SW 1271 (cell line): ENCODE measurements at regions not wholly inside any gene's neighbourhood (a gene's known extent, or its start where the extent isn't known, plus 50 kb on each side); places are given as distances from the start of the nearest gene placed in this dataset.
"Not testable (repeated sequence)": the region's sequence is repeated elsewhere in the genome, so short reads cannot be mapped to it uniquely, and the experiment has no call there.

Source experiments
- DNase-seq, 2 experiments: peaks; one replicate each; lab custom pipeline; 2025; lab: John Stamatoyannopoulos, UW

- DNase-seq, result no peak
These were observed 98.0 kb downstream of the VCPKMT start for GRCh38 chr14:50018201-50018932.

- DNase-seq, result no peak
These were observed 97.5 kb downstream of the VCPKMT start for GRCh38 chr14:50018933-50019210.

- DNase-seq, result no peak
These were observed 96.2 kb downstream of the VCPKMT start for GRCh38 chr14:50020184-50020583.

GRCh38 chr14:50020799-50021198 lies 95.6 kb downstream of the VCPKMT start:
- no peak for DNase-seq

GRCh38 chr14:50021261-50022031 lies 94.9 kb downstream of the VCPKMT start:
- no peak for DNase-seq

- no peak for DNase-seq
These were observed 93.7 kb downstream of the VCPKMT start for GRCh38 chr14:50022661-50023060.

- no peak for DNase-seq
These were observed 92.5 kb downstream of the VCPKMT start for GRCh38 chr14:50023671-50024490.

GRCh38 chr14:50025073-50025472 lies 91.3 kb downstream of the VCPKMT start:
- DNase-seq, result no peak

GRCh38 chr14:50025776-50026175 lies 90.6 kb downstream of the VCPKMT start:
- DNase-seq, result no peak

- no peak for DNase-seq
These were observed 90.0 kb downstream of the VCPKMT start for GRCh38 chr14:50026396-50026795.

- DNase-seq, result no peak
These were observed 88.6 kb downstream of the VCPKMT start for GRCh38 chr14:50027816-50028215.

GRCh38 chr14:50028458-50028857 lies 87.9 kb downstream of the VCPKMT start:
- DNase-seq, result no peak

GRCh38 chr14:50030036-50030435 lies 86.3 kb downstream of the VCPKMT start:
- no peak for DNase-seq

- DNase-seq, result not testable (repeated sequence)
These were observed 85.5 kb downstream of the VCPKMT start for GRCh38 chr14:50030911-50031310.

GRCh38 chr14:50031602-50032313 lies 84.6 kb downstream of the VCPKMT start:
- no peak for DNase-seq

GRCh38 chr14:50032462-50033167 lies 83.8 kb downstream of the VCPKMT start:
- not testable (repeated sequence) for DNase-seq

- no peak for DNase-seq
These were observed 81.2 kb downstream of the VCPKMT start for GRCh38 chr14:50035214-50035613.

- DNase-seq, result no peak
These were observed 80.2 kb downstream of the VCPKMT start for GRCh38 chr14:50036211-50036610.

GRCh38 chr14:50036637-50037036 lies 79.7 kb downstream of the VCPKMT start:
- no peak for DNase-seq

GRCh38 chr14:50037240-50037639 lies 79.1 kb downstream of the VCPKMT start:
- DNase-seq, result no peak

- no peak for DNase-seq
These were observed 78.5 kb downstream of the VCPKMT start for GRCh38 chr14:50037852-50038251.
